Neural cell (in vitro differentiated cells): ENCODE measurements at regions not wholly inside any gene's neighbourhood (a gene's known extent, or its start where the extent isn't known, plus 50 kb on each side); places are given as distances from the start of the nearest gene placed in this dataset.

Source experiments
- CTCF ChIP-seq: fragments of 450-650 bp; IDR thresholded peaks from 2 replicates; pipeline ENCODE4 v1.5.1; 2014; ENCODE audit warnings: antibody characterized with exemption, mild to moderate bottlenecking, moderate library complexity; ENCODE audit not compliant: poor library complexity, severe bottlenecking
- EP300 ChIP-seq: fragments of 450-650 bp; conservative IDR thresholded peaks from 2 replicates; pipeline ENCODE4 v1.6.1; 2014; ENCODE audit warnings: antibody characterized with exemption, mild to moderate bottlenecking, moderate library complexity; ENCODE audit not compliant: poor library complexity, severe bottlenecking
- EZH2 ChIP-seq: fragments of 200-600, 300-800 bp; shearing (Covaris generic), sonication (generic); IDR thresholded peaks from 2 replicates; pipeline ENCODE4 v1.6.1; 2014; ENCODE audit warnings: antibody characterized with exemption, low read length, borderline replicate concordance, mild to moderate bottlenecking; ENCODE audit not compliant: insufficient read depth, poor library complexity, severe bottlenecking
- POLR2AphosphoS5 ChIP-seq: IDR thresholded peaks from 2 replicates; pipeline ENCODE4 v1.6.1; 2012
- TAF1 ChIP-seq: IDR thresholded peaks from 2 replicates; pipeline ENCODE4 v1.6.1; 2012; ENCODE audit warnings: low read depth

GRCh38 chr9:2465516-2465915 is 156.1 kb upstream of the VLDLR start:
- no peak for TF ChIP-seq CTCF
- no peak for TF ChIP-seq EP300
- TF ChIP-seq TAF1 = no peak
- TF ChIP-seq EZH2 = no peak
- TF ChIP-seq POLR2AphosphoS5 = no peak
